GM21717 (cell line): ENCODE measurements at regions not wholly inside any gene's neighbourhood (a gene's known extent, or its start where the extent isn't known, plus 50 kb on each side); places are given as distances from the start of the nearest gene placed in this dataset.
"Not testable (repeated sequence)": the region's sequence is repeated elsewhere in the genome, so short reads cannot be mapped to it uniquely, and the experiment has no call there.

Source experiments
- ATAC-seq: cut with Tn5 transposase; IDR thresholded peaks from one replicate; pipeline ENCODE4 v1.9.1; 2021; ENCODE audit warnings: mild to moderate bottlenecking, moderate library complexity; ENCODE audit not compliant: unreplicated experiment

DNA sequence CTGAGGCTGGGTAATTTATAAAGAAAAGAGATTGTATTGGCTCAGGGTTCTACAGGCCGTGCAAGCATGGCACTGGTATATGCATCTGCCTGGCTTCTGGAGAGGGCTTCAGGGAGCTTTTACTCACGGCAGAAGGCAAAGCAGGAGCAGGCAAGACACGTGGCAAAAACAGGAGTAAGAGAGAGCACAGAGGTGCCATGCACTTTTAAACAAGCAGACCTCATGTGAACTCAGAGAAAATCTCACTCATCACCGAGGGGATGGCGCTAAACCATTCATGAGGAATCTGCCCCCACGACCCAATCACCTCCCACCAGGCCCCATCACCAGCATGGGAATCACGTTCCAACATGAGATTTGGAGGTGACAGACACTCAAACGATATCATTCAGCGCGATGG, 400.7 kb upstream of the RUNX1 start:
- ATAC-seq, result no peak

DNA sequence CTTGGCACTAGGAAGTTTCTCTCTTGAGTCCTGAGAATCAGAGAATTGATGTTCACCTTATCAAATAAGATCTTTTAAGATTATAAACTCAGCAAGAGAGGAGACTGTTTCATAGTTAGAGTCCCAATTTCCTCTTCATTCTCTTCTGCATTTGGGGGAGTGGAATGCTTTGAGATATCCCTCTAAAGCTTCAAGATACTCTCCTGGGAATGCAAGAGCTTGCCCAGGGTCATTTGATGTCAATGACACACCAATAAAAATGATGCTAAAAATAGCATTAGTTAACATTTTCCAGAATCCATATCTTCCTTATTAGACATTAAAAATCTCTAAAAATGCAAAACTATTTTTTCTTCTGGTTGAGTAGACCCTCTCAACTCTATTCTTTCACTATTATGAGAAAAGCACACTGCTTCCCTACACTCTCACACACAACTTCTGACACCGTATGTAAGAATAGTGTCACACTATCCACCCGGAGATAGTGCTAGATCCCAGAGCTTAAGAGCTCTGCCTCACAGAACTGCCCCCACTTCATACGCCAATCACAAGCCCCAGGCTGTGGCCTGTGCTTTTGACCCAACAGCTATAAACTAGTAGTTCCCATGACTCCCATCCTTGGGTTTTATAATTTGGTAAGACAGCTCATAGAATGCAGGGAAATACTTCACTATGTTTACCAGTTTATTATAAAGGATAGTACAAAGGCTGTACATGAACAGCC, 399.9 kb upstream of the RUNX1 start:
- no peak for ATAC-seq

DNA sequence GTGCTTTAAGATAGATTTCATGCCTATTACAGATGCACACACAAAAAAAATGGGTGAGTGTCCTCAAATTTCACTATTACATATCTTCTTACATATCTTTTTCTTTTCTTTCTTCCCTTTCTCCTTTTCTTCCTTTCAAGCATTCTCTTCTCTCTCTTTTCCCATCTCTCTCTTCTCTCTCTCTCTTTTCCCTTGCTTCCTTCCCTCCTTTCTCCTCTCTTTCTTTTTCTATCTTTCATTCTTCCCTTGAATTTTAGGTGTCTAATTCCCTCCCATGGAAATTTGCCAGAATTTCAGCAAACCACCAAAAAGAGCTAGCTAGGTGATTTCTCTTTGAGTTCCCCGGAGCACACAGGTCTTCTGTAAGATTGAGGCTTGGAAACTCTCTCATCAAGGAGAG, 395.3 kb upstream of the RUNX1 start:
- no peak for ATAC-seq

DNA sequence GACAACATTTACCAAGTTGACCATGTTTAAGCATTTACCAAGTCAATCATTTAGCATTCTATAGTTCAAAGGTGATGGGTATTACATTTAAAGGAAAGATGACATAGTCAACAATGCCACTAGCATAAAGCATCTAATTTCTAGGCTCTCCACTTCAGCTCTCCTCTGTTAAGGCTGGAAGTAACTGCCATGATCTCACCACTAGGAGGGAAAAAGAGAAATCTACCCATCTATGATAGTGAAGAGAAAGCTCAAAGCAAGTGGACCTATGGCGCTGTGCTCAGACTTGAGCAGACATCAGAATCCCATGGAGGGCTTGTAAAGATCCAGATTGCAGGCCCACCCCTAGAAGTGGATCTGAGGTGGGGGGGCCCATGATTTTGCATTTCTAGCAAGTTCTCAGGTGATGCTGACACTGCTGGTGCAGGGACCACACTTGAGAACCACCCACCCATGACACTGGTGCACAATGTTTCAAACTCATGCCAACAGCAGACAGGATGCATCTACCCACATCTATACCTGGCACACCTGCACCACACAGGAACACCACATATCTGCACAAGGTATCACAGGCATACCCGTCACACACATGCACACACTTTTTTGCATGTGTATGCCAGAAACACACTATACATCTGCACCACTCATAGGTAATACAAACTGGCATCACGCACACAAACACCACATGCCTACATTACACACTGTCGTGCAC, 392.9 kb upstream of the RUNX1 start:
- no peak for ATAC-seq

DNA sequence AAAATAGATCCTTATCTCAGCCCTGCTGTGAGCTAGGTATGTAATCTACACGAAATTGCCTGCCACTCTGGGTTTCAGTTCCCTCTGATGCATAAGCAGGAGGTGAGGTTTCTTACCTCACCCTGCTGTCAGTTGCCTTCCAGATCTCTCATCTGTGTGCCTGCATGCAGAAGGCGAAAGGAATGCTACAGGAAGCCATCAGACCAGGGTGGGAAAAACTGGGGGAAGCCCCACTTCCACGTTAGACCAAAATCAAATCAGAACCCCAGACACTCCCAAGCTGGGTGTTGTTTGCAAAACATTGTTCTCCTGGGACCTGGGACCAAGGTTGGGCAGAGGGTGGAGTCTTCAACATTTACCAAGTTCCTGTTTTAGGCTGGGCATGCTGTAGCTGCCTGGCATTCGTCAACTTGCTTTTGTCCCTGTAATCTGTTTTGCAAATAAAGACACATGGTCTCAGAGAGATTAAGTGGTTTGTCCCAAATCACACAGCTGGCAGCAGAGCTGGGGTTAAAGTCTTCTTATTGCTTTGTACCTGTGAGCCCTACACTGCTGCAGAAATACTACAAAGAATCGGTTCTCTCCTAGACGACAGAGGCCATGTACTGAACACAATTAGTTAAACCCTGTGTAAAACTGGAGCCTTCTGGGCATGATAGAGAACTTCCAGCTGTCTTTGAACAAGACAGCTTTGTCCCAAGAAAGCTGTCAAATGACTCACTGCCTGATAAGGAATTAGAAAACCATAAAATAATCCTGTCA, 389.7 kb upstream of the RUNX1 start:
- ATAC-seq, result peak; percentile 75

DNA sequence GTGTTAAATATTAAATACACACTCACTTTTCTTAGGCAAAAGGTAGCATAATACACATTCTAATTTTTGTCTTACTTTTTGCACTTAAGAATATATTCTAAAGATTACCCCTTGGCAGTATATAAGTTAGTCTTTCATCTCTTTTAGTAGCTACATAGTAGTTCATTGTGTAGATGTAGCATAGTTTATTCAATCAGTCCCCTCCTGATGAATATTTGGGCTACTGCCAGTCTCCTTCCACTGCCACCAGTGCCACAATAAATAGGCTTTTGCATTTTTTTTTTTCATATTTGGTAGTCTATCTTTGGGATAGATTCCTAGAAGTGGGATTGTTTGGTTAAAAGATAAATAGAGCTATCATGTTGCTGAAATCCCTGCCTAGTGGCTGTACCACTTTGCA, 388.8 kb upstream of the RUNX1 start:
- ATAC-seq, result no peak

DNA sequence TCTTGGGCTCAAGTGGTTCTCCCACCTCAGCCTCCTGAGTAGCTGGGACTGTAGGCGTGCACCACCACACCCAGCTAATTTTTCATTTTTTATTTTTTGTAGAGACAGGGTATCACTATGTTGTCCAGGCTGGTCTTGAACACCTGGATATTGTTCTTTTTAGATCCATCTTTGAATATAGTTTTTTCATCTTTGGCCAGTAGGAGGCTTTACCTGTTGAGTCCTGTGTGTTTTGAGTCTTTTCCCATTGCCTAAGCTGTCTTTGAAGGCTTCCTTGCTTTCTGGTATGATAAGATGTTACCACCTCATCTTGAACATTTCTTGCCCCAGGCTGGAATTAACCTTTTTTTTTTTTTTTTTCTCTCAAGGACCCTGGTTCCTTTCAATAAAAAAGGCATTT, 387.8 kb upstream of the RUNX1 start:
- ATAC-seq, result no peak

DNA sequence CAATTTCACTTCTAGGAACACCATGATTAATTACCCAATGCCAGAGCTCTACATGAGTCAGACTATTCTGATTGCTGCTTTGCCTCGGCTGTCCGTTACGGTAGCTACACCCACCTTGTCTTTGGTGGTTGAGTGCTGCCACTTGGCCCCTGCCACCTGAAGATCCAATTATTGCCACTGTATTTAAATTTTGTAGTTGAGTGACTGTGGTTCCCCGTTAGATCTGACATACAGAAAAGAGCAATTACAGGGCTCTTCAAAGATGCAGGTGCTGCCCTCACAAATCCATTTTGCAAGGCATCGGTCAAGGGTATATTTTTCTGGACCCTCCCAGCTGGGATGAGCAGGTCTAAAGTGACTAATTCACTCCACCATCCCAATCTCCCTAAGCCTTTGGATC, 383.5 kb upstream of the RUNX1 start:
- not testable (repeated sequence) for ATAC-seq

DNA sequence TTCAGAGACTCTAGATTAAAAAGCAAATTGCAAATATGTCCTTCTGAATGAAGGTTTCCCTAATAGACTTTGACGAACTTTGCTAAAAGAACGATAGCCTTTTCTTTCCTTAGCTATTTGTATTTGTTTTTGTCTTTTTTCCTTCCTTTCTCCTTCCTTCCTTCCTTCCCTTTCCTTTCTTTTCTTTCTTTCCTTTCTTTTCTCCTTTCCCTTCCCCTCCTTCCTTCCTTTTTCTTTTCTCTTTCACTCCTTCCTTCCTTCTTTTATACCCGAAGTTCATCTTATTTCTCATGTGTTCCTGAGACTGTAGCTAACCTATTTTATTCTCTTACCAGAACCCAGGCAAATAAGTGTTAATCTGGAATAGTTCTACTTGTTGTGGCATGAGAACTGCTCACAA, 381.2 kb upstream of the RUNX1 start:
- no peak for ATAC-seq

DNA sequence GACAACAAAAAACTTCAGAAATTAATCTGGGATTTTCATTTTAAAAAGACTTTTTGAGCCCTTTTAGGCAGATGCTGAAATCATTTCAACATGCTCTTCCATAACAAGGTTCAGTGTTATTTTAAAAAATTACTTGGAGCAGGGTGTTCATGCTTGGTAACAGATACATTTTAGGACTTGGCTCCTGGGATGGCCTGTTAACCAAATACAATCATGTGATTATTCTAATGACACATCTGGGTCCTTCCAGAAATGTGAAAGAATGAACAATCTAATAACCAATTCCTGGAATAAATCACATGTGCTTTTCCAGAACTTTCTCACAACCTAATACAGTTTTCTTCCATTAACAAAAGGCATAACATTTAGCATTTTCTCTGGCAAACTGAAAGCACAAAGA, 379.8 kb upstream of the RUNX1 start:
- no peak for ATAC-seq

DNA sequence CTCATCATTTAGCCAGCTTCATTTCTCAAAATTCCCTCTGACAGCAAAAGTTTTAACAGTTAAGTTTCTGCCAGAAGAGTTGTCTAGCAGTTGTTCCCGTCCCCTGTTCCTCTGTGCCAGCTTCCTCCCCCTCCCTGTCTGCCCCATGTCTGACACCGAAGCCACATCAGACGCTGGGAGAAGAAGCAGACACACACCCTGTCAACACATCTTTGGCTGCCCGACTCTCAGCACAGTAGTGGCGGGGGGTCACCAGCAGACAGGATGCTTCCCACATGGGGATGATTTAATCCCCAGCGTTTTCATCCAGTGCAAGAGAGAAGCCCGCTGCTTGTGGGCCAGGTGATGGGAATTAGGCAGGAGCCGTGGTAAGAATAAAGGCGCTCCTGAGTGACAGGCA, 379.4 kb upstream of the RUNX1 start:
- ATAC-seq, result no peak

DNA sequence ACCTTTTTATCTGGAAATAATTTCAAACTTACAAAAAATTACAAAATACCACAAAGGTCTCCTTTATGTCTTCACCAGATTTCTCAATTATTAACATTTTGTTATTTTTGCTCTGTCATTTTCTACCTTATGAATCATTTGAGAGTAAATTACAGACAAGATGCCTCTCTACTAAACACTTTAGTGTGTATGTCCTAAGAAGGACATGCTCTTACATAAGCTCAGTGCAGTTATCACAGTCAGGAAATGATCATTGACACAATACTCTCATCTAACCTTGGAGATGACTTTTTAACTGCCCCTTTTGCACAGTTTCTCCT, 378.9 kb upstream of the RUNX1 start:
- ATAC-seq, result no peak

DNA sequence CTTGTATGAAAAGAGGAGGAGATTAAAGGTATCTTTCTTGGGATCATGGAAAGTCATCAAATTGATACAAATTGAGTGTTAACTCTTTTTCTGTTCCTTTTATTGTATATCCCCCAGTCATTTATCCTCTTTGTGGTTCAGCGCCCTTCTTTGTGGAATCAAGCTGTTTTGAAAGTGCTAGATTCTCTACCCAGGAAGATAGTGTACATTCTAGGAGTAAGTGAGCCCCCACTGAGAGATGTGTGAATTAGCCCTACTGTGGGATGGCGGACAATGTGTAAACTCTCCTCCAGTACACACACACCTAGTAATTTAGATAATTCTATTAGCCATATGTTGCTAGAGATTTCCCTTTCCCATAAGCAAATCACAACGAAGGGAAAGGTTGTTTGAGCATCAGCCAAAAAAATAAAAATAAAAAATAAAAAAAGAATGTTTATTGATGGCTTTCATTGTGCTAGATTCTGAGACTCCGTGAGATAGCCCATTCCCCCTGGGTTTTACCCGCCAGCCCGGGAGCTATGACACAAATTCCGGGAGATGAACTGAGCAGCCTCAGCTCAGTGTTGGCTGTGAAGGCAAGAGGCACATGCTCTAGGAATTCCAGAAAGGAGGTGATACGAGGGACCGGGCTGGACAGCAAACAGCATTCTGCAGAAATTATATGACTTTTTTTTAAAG, 378.4 kb upstream of the RUNX1 start:
- no peak for ATAC-seq

DNA sequence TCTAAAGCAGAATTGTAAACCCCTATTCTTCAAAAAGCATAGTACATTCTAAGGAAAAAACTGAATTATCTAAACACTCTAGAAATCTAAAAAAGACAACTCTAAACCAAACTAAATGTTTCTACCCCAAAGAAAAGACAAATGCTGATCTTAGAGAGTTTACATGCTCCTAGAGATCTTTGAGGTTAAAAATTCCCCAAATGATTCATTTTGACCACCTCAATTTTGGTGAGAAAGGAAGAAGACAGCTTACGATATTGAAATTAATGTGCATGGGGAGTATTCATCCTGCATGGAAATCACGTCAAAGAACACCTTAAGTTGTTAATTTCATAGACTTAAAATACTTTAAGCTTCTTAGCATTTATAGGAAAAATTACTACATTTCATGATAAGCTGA, 377.8 kb upstream of the RUNX1 start:
- ATAC-seq, result no peak

DNA sequence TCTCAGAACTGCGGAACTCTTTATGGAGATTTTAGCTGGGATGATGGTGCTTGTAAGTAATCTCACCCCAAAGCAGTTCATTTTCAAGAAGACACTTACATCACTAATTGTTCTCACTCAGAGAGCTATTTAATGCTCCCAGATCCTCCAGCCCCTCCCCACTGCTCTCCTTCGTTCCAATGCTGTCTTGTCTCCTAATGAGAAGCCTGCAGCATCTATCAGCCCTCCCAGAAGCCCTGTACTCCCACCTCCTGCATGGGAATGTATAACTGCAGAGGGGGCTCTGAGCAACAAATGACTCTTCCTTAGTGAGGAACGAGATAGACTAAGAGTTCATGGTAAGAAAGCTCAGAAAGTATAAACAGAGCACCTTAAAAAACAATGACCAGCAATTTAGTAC, 377.4 kb upstream of the RUNX1 start:
- no peak for ATAC-seq

DNA sequence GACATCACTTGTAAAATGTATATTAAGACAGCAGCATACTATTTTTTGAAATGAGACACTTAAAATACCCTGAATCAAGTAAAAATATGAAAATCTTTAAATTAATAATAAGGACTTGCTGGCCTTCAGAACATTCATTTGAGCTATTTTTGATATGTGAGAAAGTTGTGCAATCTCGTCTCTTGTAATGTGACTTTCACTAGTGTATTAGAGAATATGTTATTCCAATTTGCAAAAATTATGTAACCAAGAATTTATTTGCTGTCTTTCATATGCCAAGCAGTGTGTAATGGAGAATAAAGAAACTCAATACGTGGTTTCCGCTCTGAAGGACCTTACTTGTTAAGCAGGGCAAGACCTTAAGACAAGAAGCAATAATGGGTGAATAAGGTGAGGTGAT, 375.0 kb upstream of the RUNX1 start:
- no peak for ATAC-seq

DNA sequence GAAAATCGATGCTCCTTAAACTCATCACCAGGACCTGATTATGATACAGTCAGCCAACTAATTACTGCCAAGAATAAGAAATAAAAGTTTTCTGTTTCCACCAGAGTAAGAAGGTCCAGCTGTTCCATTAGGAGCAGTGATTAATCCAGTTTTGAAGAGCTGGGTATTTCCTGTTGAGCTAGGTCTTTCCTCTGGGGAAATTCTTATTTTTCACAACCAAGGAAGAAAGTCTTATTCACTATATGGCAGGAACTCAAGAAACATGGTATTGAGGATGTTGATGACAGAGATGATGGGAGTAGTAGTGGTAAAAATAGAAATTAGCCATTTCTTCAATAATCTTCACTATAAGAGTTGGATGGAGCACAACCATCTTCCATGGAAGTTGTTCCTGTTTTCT, 374.6 kb upstream of the RUNX1 start:
- no peak for ATAC-seq

DNA sequence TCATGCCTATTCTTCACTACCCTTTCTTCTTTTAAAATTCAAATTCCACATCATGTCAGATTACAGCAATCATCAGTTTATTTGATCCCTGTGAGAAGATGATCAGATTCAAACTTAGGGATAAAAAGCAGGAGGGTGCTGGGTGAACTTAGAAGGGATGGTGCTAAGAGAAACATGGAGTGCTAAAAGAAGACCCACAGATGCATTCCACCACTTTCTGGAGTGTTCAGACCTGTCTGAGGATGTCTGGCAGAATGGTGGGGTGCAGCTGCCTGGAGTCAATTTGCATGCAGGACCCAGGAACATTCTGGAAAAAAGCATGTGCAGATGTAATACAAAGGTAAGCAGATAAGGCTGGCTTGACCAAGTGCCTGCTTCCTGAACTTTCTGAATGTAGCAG, 372.9 kb upstream of the RUNX1 start:
- no peak for ATAC-seq

DNA sequence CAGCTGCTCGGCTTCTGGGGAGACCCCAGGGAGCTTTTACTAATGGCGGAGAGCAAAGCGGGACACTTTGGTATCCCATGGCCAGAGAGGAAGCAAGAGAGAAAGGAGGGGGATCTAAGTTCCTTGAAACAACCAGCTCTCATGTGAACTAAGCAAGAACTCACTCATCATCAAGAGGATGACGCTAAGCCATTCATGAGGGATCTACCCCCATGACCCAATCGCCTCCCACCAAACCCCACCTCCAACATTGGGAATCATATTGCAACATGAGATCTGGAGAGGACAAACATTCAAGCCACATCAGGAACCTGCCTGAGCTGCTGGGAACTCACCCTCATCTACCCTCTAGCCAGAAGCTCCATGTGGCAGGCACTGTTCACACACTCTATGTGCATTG, 372.1 kb upstream of the RUNX1 start:
- no peak for ATAC-seq

DNA sequence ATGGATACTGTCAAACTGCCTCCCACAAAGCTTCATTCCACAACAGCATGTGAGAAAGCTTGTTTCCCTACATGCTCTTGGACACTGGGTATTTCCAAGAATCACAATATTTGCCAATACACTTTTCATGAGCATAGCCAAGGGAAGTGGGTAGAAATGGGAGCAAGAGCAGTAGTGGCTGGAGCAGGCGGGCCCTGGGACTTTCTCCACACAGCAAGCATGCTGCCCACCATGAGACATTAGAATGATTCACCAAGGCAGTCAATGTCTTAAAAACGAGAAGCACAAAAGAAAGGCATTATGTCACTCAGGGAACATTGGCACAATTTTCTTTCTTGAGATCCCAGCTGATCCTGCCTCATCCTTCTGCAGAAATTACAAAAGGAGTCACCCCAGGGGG, 371.6 kb upstream of the RUNX1 start:
- ATAC-seq, result no peak

DNA sequence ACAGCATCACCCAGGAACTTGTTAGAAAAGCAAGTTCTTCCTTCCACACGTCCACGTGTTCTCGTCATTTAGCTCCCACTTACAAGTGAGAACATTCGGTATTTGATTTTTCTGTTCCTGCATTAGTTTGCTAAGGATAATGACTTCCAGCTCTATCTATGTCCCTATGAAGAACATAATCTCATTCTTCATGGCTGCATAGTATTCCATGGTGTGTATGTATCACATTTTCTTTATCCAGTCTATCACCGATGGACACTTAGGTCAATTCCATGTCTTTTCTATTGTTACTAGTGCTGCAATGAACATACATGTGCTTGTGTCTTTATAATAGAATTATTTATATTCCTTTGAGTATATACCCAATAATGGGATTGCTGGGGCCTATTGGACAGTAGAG, 368.7 kb upstream of the RUNX1 start:
- no peak for ATAC-seq
